ENCODE measurements at regions not wholly inside any gene's neighbourhood (a gene's known extent, or its start where the extent isn't known, plus 50 kb on each side); places are given as distances from the start of the nearest gene placed in this dataset.

GRCh38 chr14:106631879-106632278 is 1105.5 kb downstream of the TMEM121 start:
- CTCF ChIA-PET, result interaction anchor here (0.5 kb wide), 1 partner anchor 14 kb away, joined by 3 read pairs; no protein-coding TSS in a partner anchor
- no peak for FAIRE-seq

GRCh38 chr14:106633721-106634120 is 1107.3 kb downstream of the TMEM121 start:
- Histone ChIP-seq H3K9me3 (no peaks in the 10 kb centered on the region), H3K4me3 (no peak overlapping the region), H3K27ac (no peak overlapping the region), H3K4me1 (no peaks in the 10 kb centered on the region), H3K4me2 (no peak overlapping the region)
- FAIRE-seq, result no peak
- no peak for ATAC-seq
- DNase-seq (ENCODE audit: low read depth in 1 of 2, low spot score in 1 of 2), result no peak
- 28% methylated on average over 2 of the region's 2 CpGs for WGBS (ENCODE audit: missing lambda C conversion rate)
- POLR2A ChIA-PET, result no interaction called here
- TF ChIP-seq POLR2A (IDR thresholded peaks at IDR 0.05; ENCODE audit: low read length), result no peak
- TF ChIP-seq EP300 (IDR thresholded peaks at IDR 0.05), result no peak
- TF ChIP-seq HES2 (IDR thresholded peaks at IDR 0.05), result no peak
- TF ChIP-seq MYC (IDR thresholded peaks at IDR 0.05; ENCODE audit: borderline replicate concordance, low read length), result no peak
- TF ChIP-seq ESRRA (IDR thresholded peaks at IDR 0.05; ENCODE audit: borderline replicate concordance, low read length), result no peak
- no peak for TF ChIP-seq REST (IDR thresholded peaks at IDR 0.05)
- TF ChIP-seq PHF8 (IDR thresholded peaks at IDR 0.05; ENCODE audit: borderline replicate concordance, low read depth), result no peak
- no peak for TF ChIP-seq RARB (CRISPR knock-in tag; IDR thresholded peaks at IDR 0.05)
- CTCF ChIA-PET, result no interaction called here

More at GRCh38 chr14:106631879-106632278, 1105.5 kb downstream of the TMEM121 start:
- no peak overlapping the region for H3K4me2 ChIP-seq
- H3K27ac ChIP-seq, result no peak overlapping the region
- H3K4me1 ChIP-seq, result no peaks in the 10 kb centered on the region
- H3K9me3 ChIP-seq, result no peaks in the 10 kb centered on the region
- no peak for ATAC-seq
- 4% methylated on average over 6 of the region's 6 CpGs for WGBS (ENCODE audit: missing lambda C conversion rate)
- POLR2A ChIA-PET, result no interaction called here
- TF ChIP-seq HOXB5 (CRISPR knock-in tag; IDR thresholded peaks at IDR 0.05) (no peak), REST (IDR thresholded peaks at IDR 0.05) (no peak), PHF8 (IDR thresholded peaks at IDR 0.05; ENCODE audit: borderline replicate concordance, low read depth) (no peak), JUNB (IDR thresholded peaks at IDR 0.05) (no peak), CBX8 (IDR thresholded peaks at IDR 0.05) (no peak), SREBF2 (IDR thresholded peaks at IDR 0.05) (no peak), PBX3 (IDR thresholded peaks at IDR 0.05) (no peak)
- DNase-seq (ENCODE audit: low read depth in 1 of 2, low spot score in 1 of 2), result no peak
- H3K4me3 ChIP-seq, result no peak overlapping the region

GRCh38 chr14:106635569-106635968 is 1109.2 kb downstream of the TMEM121 start:
- WGBS (ENCODE audit: missing lambda C conversion rate), result 8% methylated on average over 4 of the region's 4 CpGs
- ATAC-seq (no peak), FAIRE-seq (no peak)
- TF ChIP-seq JUN (IDR thresholded peaks at IDR 0.05) (no peak), ZC3H11A (IDR thresholded peaks at IDR 0.05) (no peak), GATA3 (IDR thresholded peaks at IDR 0.05; ENCODE audit: borderline replicate concordance) (no peak), POLR2A (IDR thresholded peaks at IDR 0.05; ENCODE audit: low read length) (no peak), FOSL2 (IDR thresholded peaks at IDR 0.05) (no peak), FOSL2 (CRISPR knock-in tag; IDR thresholded peaks at IDR 0.05) (no peak), RFX5 (IDR thresholded peaks at IDR 0.05) (no peak), JUNB (IDR thresholded peaks at IDR 0.05) (no peak), REST (IDR thresholded peaks at IDR 0.05) (no peak), ATOH8 (CRISPR knock-in tag; IDR thresholded peaks at IDR 0.05; ENCODE audit: low read depth) (no peak), MAX (IDR thresholded peaks at IDR 0.05) (no peak)

More at GRCh38 chr14:106635569-106635968, 1109.2 kb downstream of the TMEM121 start:
- Histone ChIP-seq H3K4me1 (no peaks in the 10 kb centered on the region), H3K4me3 (no peak overlapping the region), H3K9me3 (no peaks in the 10 kb centered on the region), H3K4me2 (no peak overlapping the region), H3K27ac (no peak overlapping the region)
- ChIA-PET CTCF (no interaction called here), POLR2A (no interaction called here)
- DNase-seq (ENCODE audit: low read depth in 1 of 2, low spot score in 1 of 2), result no peak
